Panc1 (cell line): ENCODE measurements at regions not wholly inside any gene's neighbourhood (a gene's known extent, or its start where the extent isn't known, plus 50 kb on each side); places are given as distances from the start of the nearest gene placed in this dataset.

Experiments used
- ATAC-seq: fragments of 200-7000 bp; cut with Tn5 transposase; 2 replicates; pipeline ENCODE4 v1.9.1; 2020; ENCODE audit warnings: mild to moderate bottlenecking, moderate library complexity
- BruUV-seq: library from RNA; stranded (reverse); fragments of 400-500 nt; replicated peaks from 2 replicates; lab custom pipeline; 2021; lab: Mats Ljungman, UMichigan
- CTCF ChIA-PET: fragments of 300-600 bp; sonication (Branson Sonifier 250); formaldehyde crosslinking; loops from one replicate; lab custom pipeline; 2022; ENCODE audit warnings: antibody characterized with exemption; lab: Charles Lee
- POLR2A ChIA-PET: fragments of 300-600 bp; sonication (Branson Sonifier 250); formaldehyde crosslinking; loops from one replicate; lab custom pipeline; 2022; ENCODE audit warnings: antibody characterized with exemption; lab: Charles Lee
- DNase-seq: peaks from one replicate; pipeline ENCODE4 v3.0.0-alpha.2; 2010; ENCODE audit warnings: low read depth, low spot score
- H3K27ac ChIP-seq: 2 replicates; pipeline ENCODE4 v1.5.1; 2011; ENCODE audit warnings: mild to moderate bottlenecking, low read length, inconsistent platforms
- H3K27me3 ChIP-seq: fragments of 200-500 bp; sonication (Bioruptor generic); 2 replicates; pipeline ENCODE4 v1.6.0; 2014; ENCODE audit warnings: low read length, inconsistent platforms; ENCODE audit not compliant: control insufficient read depth, insufficient read depth
- H3K36me3 ChIP-seq: fragments of 200-500 bp; sonication (Bioruptor generic); 2 replicates; pipeline ENCODE4 v1.5.1; 2014; ENCODE audit warnings: inconsistent platforms, mild to moderate bottlenecking, low read length, moderate library complexity; ENCODE audit not compliant: control insufficient read depth, insufficient read depth
- H3K4me1 ChIP-seq: 2 replicates; pipeline ENCODE4 v1.5.1; 2011; ENCODE audit warnings: inconsistent platforms, mild to moderate bottlenecking, low read length, moderate library complexity; ENCODE audit not compliant: control insufficient read depth, insufficient read depth
- H3K4me3 ChIP-seq, 2 experiments: 2 replicates each; pipeline ENCODE4 v1.5.1; 2011 to 2012; ENCODE audit warnings: low read depth in 2 of 2, low read length in 2 of 2, mild to moderate bottlenecking in 2 of 2, inconsistent platforms in 1 of 2, moderate library complexity in 1 of 2
- H3K9me3 ChIP-seq: fragments of 200-500 bp; sonication (Bioruptor generic); 2 replicates; pipeline ENCODE4 v1.5.1; 2014; ENCODE audit warnings: low read depth, mild to moderate bottlenecking, inconsistent platforms, low read length, moderate library complexity; ENCODE audit not compliant: control insufficient read depth, insufficient read depth
- POLR2AphosphoS5 ChIP-seq: IDR thresholded peaks from 2 replicates; pipeline ENCODE4 v1.6.1; 2012; ENCODE audit warnings: mild to moderate bottlenecking, low read depth, low read length, moderate library complexity
- SIN3A ChIP-seq: IDR thresholded peaks from 2 replicates; pipeline ENCODE4 v1.6.1; 2012; ENCODE audit warnings: low read depth, mild to moderate bottlenecking, low read length, moderate library complexity, borderline replicate concordance; ENCODE audit not compliant: insufficient read depth
- TCF7L2 ChIP-seq: IDR thresholded peaks from 2 replicates; pipeline ENCODE4 v1.6.1; 2011; ENCODE audit warnings: mild to moderate bottlenecking, low read depth, low read length, inconsistent platforms
- in situ Hi-C: cut with HindIII; loops from 2 replicates; pipeline ENCODE4 v1.10.0; 2016; ENCODE audit warnings: low sequenced_read_pairs, low pct_unique_long_range_greater_than_20kb
- intact Hi-C: fragments of 100-400 bp; cut with micrococcal nuclease; formaldehyde crosslinking; loops from one replicate; pipeline ENCODE4 v1.10.0; 2022; ENCODE audit not compliant: unreplicated experiment
- TF ChIP-seq, protein P1 (sequence below): fragments of 450-650 bp; IDR thresholded peaks from 2 replicates; pipeline ENCODE4 v1.5.1; 2017; ENCODE audit warnings: mild to moderate bottlenecking
- TF ChIP-seq, protein P2 (sequence below), 2 experiments: IDR thresholded peaks; 2 replicates each; pipeline ENCODE4 v1.6.1; 2011 to 2012; ENCODE audit warnings: low read depth in 2 of 2, control low read depth in 1 of 2, low read length in 1 of 2, mild to moderate bottlenecking in 1 of 2, moderate library complexity in 1 of 2; ENCODE audit not compliant: insufficient read depth in 1 of 2

- no peak overlapping the region for H3K27ac ChIP-seq
- H3K9me3 ChIP-seq, result 0 out of 2 replicates have a peak, but pooled peaks cover 3% of the 10 kb centered on the region
- intact Hi-C loops, result no loop called here
- in situ Hi-C loops, result no loop called here
- H3K27me3 ChIP-seq, result no peaks in the 10 kb centered on the region
- CTCF ChIA-PET, result no interaction called here
- no TSS peak for BruUV-seq
- H3K4me3 ChIP-seq, result no peak overlapping the region
- ATAC-seq, result no peak
- no peaks in the 10 kb centered on the region for H3K36me3 ChIP-seq
- DNase-seq, result no peak
- TF ChIP-seq POLR2AphosphoS5 (no peak), TCF7L2 (no peak), SIN3A (no peak)
- TF ChIP-seq, protein P1, sequence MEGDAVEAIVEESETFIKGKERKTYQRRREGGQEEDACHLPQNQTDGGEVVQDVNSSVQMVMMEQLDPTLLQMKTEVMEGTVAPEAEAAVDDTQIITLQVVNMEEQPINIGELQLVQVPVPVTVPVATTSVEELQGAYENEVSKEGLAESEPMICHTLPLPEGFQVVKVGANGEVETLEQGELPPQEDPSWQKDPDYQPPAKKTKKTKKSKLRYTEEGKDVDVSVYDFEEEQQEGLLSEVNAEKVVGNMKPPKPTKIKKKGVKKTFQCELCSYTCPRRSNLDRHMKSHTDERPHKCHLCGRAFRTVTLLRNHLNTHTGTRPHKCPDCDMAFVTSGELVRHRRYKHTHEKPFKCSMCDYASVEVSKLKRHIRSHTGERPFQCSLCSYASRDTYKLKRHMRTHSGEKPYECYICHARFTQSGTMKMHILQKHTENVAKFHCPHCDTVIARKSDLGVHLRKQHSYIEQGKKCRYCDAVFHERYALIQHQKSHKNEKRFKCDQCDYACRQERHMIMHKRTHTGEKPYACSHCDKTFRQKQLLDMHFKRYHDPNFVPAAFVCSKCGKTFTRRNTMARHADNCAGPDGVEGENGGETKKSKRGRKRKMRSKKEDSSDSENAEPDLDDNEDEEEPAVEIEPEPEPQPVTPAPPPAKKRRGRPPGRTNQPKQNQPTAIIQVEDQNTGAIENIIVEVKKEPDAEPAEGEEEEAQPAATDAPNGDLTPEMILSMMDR, result no peak
- TF ChIP-seq, protein P2, sequence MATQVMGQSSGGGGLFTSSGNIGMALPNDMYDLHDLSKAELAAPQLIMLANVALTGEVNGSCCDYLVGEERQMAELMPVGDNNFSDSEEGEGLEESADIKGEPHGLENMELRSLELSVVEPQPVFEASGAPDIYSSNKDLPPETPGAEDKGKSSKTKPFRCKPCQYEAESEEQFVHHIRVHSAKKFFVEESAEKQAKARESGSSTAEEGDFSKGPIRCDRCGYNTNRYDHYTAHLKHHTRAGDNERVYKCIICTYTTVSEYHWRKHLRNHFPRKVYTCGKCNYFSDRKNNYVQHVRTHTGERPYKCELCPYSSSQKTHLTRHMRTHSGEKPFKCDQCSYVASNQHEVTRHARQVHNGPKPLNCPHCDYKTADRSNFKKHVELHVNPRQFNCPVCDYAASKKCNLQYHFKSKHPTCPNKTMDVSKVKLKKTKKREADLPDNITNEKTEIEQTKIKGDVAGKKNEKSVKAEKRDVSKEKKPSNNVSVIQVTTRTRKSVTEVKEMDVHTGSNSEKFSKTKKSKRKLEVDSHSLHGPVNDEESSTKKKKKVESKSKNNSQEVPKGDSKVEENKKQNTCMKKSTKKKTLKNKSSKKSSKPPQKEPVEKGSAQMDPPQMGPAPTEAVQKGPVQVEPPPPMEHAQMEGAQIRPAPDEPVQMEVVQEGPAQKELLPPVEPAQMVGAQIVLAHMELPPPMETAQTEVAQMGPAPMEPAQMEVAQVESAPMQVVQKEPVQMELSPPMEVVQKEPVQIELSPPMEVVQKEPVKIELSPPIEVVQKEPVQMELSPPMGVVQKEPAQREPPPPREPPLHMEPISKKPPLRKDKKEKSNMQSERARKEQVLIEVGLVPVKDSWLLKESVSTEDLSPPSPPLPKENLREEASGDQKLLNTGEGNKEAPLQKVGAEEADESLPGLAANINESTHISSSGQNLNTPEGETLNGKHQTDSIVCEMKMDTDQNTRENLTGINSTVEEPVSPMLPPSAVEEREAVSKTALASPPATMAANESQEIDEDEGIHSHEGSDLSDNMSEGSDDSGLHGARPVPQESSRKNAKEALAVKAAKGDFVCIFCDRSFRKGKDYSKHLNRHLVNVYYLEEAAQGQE (IDR thresholded peaks at IDR 0.05; ENCODE audit: insufficient read depth in 1 of 2, low read depth in 2 of 2, low read length in 1 of 2), result no peak
- no peaks in the 10 kb centered on the region for H3K4me1 ChIP-seq
- POLR2A ChIA-PET, result no interaction called here
Measured at GRCh38 chr4:126742885-126743284, 889.9 kb upstream of the INTU start.

- no peak for DNase-seq
- Histone ChIP-seq H3K4me1 (no peaks in the 10 kb centered on the region), H3K27ac (no peak overlapping the region), H3K9me3 (0 out of 2 replicates have a peak, but pooled peaks cover 3% of the 10 kb centered on the region), H3K27me3 (no peaks in the 10 kb centered on the region), H3K36me3 (no peaks in the 10 kb centered on the region), H3K4me3 (no peak overlapping the region)
- ChIA-PET POLR2A (no interaction called here), CTCF (no interaction called here)
- TF ChIP-seq TCF7L2 (no peak), SIN3A (no peak), POLR2AphosphoS5 (no peak)
- TF ChIP-seq, protein P2 (IDR thresholded peaks at IDR 0.05; ENCODE audit: insufficient read depth in 1 of 2, low read depth in 2 of 2, low read length in 1 of 2), result no peak
- TF ChIP-seq, protein P1, result no peak
- no peak for ATAC-seq
- in situ Hi-C loops, result no loop called here
- no TSS peak for BruUV-seq
- intact Hi-C loops, result no loop called here
Measured at GRCh38 chr4:126748736-126749135, 884.0 kb upstream of the INTU start.
